ENCODE measurements at regions not wholly inside any gene's neighbourhood (a gene's known extent, or its start where the extent isn't known, plus 50 kb on each side); places are given as distances from the start of the nearest gene placed in this dataset.

- no peak for TF ChIP-seq POLR2A (IDR thresholded peaks at IDR 0.05)
- TF ChIP-seq CTCF (IDR thresholded peaks at IDR 0.05): no peak
These were observed 450.7 kb downstream of the HNRNPD start for GRCh38 chr4:81923140-81923539.
